ENCODE measurements at regions not wholly inside any gene's neighbourhood (a gene's known extent, or its start where the extent isn't known, plus 50 kb on each side); places are given as distances from the start of the nearest gene placed in this dataset.

DNA sequence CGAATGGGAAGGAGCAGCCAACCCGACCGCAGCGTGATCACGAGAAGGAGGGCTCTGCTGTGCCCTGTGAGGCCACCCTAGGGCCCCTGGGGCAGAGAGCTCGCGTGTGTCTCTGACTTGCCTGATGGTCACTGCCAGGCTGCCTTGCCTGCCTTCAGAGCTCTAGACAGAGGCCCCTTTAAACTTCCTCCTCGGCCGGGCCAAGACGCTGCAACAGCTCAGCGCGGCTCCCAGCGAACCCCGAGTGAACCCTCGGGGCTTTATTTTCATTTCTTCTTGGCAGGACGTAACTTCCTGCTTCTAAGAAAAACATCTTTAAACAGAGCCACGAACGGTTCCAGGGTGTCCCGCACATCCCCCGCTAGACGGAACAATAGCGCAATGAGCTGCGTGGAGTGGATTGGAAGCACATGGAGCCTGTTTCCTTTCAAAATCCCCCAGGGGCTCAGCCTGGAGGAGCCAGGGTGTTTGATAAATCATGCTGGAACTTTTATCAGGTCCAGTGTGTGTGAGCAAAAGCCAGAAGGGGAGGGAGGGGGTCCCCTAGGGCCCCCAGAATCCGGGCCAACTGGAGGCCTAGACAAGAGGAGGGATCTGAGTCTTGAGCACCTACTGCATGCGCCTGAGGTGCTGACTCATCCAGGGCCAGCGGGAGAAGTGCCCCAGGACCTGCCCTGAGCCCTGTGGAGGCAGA lies 134.1 kb upstream of the GDF10 start:
- intact Hi-C loops (cut with micrococcal nuclease), result loop anchor here (5.0 kb wide), 1 partner anchor 1491 kb away; no protein-coding TSS in a partner anchor

DNA sequence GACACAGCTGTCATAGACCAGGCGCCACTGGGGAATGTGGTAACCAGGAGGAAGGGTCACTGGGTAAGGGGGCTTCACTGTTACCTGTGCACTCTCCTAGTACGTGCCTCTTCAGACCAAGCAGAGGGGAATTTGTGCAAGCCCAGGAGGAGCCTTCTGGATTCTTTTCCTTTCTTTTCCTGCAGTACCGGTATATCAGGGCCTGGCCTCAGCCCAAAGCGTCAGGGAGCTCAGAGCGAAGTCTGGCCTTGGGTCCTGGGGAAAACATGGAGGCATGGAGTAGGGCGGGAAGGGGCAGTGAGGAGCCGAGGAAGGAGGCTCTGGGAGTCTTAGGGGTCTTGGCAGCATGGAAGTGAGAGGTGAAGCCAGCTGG lies 133.6 kb upstream of the GDF10 start:
- intact Hi-C loops (cut with micrococcal nuclease), result loop anchor here (5.0 kb wide), 1 partner anchor 1491 kb away; no protein-coding TSS in a partner anchor

DNA sequence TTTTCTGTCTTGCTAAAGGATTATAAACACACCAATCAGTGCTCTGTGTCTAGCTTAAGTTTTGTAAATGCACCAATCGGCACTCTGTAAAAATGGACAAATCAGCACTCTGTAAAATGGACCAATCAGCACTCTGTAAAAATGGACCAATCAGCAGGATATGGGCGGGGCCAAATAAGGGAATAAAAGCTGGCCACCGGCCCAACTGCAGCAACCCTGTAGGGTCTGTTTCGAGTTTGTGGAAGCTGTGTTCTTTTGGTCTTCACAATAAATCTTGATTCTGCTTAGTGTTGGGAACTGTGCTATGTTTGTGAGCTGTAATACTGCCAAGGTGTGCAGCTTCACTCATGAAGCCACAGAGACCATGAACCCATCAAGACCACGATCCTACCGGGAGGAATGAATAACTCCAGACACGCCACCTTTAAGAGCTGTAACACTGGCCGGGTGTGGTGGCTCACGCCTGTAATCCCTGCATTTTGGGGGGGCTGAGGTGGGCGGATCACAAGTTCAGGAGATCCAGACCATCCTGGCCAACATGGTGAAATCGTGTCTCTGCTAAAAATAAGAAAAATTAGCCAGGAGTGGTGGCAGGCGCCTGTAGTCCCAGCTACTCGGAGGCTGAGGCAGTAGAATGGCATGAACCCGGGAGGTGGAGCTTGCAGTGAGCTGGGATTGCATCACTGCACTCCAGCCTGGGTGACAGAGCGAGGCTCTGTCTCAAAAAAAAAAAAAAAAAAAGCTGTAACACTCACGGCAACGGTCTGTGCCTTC lies 133.0 kb upstream of the GDF10 start:
- intact Hi-C loops (cut with micrococcal nuclease), result loop anchor here (5.0 kb wide), 1 partner anchor 1490 kb away; no protein-coding TSS in a partner anchor

DNA sequence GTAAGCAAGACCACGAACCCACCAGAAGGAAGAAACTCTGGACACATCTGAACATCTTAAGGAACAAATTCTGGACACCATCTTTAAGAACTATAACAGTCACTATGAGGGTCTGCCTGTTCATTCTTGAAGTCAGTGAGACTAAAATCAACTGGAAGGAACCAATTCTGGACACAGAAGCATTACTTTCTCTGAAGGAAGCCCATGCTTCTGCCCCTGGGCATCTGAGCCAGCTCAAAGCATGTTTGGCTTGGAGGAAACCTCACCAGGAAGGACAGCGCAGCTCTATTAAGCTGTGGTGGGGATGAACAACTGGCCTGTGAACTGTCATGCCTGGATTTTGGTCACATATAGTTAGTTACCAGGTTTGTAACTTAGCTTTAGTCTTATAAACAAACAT lies 132.4 kb upstream of the GDF10 start:
- intact Hi-C loops (cut with micrococcal nuclease), result loop anchor here (5.0 kb wide), 1 partner anchor 1490 kb away; no protein-coding TSS in a partner anchor

DNA sequence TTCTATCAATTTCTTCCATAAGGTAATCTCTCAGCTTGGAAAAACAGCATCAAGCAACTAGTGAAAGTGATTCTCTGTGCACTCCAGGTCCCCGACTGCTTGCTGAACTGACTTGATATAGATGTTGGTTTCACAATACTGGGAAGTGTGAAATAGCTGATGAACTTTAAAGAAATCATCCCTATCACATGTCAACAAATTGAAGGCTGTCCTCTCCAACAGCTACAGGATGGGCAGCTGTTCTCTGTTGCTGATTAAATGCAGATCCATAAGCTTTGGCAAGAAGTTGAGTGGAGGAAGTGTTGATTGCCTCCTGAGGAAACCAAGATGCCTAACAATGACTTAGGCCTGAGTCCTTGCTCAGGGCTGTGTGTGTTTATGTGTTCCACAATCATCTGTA lies 130.4 kb upstream of the GDF10 start:
- intact Hi-C loops (cut with micrococcal nuclease), result loop anchor here (5.0 kb wide), 1 partner anchor 1488 kb away; no protein-coding TSS in a partner anchor

DNA sequence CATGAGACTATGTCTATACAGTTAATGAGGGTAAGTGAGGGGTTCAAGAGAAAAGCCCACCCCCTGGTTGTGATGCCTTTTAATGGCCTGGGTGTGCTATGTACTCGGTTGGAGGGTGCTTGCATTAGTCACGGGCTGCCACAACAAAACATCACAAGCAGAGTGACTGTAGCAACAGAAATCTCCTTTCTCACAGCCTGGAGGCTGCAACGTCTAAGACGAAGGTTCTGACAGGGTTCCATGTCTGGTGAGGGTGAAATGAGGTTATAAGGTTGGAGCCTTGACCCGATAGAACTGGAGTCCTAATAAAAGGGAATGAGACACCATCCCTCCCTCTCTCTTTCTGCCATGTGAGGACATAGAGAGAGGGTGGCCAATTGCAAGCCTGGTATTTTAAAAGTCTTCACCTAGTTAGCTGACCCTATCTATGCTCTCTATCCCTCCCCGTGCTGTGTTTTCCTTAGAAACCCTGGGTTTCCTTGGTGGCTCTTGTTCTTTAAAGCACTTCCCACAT lies 126.0 kb upstream of the GDF10 start:
- intact Hi-C loops (cut with micrococcal nuclease), result no loop called here

DNA sequence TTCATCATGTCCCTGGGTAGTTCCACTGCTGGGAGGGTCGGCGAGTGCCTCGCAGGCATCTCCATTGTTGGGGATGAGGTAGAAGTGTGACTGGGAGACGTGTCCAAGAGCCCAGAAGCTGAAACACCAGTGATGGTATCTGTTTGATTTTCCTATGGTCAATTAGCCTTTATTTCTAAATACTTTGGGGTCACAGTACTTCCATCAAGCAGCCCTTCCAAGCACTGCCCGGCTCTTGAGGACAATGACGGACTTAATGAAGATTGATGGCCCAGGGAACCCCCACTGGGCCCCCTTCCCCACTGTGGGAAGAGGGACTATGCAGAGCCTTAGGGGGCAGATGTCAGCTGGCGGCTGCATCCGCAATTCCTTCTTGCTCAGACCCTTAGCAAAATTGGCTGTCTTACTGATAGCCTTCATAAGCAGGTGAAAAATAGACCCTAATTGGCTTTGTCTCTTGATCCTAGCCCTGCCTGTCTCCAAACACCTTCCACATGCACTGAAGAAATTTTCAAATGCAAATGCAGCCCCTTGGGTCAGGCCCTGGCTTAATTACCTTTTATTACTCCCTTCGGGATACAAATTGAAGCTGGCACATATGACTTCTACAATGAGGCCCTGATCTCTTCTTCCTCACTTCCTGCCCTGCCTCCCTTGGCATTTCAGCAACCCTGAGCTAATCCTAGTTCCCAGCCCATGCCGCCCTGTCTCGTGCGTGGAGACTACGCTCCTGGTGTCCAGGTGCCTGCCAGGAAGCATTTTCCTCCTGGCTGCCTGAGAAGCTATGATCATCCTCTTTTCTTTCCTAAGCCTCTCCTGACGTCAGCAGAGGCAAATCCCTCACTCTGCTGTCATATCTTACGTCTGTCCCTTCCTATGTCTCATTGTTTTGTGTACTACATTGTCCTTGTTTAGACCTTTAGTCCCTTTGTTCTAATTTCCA lies 124.5 kb upstream of the GDF10 start:
- intact Hi-C loops (cut with micrococcal nuclease), result no loop called here

DNA sequence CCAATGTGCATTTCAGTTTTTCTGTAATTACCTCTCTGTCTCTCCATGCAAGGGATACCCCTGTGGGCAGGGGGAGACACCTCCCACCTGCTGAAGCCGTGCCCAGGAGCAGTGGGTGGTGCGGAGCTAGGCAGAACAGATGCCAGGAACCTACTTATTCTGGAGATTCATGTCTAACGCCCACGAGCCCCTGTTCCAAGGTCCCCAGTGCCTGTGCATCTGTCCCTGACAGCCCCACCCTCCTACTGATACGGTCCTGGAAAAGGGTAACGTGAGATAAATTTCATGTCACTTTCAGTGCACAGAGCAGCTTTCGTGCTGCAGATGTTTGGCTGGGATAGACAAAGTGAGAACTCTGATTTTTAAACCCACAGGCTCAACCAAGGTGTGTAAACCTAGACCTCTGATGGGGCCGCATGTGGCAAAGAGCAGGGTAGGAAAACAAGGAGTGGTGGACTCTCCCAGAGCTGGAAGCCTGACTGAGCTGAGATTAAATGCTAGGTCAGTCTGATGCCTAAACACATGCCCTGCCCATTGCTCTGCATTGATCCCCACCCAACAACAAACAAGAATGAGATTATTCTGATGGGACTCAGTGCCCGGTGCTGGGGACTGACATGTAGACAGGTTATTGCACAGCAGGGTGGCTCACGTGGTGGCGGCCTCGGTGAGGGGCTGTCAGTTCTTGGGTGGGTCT lies 123.6 kb upstream of the GDF10 start:
- intact Hi-C loops (cut with micrococcal nuclease), result no loop called here

DNA sequence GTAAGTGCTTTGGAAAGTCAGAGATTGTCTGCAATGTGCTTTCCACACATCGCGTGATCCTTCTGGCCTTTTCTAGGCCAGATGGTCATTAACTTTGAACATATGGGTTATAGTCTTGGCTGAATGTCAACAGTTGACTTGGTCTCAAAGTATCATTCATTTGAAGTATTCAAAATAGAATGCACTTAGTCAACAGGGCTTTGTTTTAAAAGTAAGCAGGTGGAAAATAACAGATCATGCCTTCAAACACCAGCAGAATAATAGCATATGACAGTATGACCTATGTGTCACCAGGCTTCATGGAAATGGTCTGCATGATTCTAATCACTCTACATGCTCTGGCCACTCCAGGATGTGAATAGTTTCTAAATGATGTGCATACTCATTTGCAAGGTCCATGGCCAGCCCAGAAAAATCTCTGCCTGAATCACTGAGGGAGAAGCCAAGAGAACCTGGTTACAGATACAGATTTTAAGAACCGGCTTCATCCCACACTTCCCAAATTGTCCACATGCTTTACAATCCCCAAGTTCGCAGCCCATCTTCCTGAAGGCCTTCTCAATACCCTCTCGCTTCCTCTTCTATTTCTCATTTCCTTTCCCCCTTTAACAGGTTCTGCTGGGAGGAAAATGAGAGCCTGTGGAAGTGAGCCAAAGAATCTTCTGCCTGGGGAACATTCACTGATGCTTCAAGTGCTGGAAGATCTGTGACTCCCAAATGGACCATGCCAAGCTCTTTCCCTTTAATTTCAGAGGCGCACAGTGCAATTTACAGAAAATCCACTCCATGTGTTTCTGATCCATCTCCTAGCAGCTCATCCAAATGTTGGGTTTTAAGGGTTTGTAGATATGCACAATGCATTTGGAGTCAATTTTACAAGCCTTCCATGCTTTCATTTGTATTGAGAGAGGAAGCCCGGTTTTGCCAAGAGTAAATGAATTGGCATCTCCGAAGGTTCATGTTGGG lies 122.8 kb upstream of the GDF10 start:
- intact Hi-C loops (cut with micrococcal nuclease), result no loop called here

DNA sequence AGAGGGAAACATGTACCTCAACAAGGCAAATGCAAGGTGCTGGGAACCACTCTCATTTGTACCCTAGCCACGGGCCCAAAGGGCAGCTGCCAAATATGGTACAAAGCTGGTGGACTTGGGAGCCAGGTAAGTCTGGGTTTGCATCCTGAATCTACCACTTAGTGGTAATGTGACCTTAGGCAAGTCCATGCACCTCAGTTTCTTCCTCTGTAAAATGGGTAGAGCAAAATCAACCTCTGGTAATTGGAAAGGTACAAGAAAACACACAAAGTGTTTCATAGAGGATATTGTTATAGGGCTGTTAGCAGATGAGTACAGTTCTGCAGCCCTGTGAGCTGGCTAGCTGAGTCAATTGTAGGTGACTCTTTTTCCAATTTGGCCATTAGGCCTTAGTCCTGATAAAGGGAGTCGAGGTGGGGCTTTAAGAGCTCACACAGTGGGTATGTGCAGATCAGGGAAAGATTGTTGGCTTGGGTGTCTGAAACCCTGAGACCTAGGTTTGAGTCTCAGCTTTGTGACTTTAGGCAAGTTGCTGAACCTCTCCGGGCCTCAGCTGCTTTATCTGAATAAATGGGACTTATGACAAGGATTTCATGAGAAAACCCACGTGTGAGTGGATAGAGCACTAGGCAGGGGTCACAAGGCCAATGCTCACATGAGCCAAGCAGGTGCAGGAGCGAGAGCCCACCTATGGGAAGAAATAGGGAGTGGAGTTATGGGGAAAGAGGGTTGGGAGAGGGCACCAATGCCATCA lies 121.3 kb upstream of the GDF10 start:
- intact Hi-C loops (cut with micrococcal nuclease), result no loop called here

DNA sequence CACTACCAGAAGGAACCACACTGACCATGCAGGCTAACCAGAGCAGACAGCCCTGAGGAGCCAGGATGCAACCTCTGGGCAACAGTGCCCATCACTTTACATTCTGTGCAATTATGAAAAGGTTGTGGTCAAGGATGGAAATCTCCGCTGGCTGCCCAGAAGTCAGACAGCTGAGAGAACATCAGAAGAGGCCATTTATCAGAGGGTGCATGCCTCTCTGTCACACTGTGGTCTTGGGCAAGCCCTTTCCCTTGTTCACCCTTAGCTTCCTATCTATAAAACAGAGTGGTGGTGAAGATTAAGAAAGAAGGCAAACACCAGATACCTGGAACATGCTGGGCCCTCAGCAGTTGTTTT lies 120.7 kb upstream of the GDF10 start:
- intact Hi-C loops (cut with micrococcal nuclease), result no loop called here

DNA sequence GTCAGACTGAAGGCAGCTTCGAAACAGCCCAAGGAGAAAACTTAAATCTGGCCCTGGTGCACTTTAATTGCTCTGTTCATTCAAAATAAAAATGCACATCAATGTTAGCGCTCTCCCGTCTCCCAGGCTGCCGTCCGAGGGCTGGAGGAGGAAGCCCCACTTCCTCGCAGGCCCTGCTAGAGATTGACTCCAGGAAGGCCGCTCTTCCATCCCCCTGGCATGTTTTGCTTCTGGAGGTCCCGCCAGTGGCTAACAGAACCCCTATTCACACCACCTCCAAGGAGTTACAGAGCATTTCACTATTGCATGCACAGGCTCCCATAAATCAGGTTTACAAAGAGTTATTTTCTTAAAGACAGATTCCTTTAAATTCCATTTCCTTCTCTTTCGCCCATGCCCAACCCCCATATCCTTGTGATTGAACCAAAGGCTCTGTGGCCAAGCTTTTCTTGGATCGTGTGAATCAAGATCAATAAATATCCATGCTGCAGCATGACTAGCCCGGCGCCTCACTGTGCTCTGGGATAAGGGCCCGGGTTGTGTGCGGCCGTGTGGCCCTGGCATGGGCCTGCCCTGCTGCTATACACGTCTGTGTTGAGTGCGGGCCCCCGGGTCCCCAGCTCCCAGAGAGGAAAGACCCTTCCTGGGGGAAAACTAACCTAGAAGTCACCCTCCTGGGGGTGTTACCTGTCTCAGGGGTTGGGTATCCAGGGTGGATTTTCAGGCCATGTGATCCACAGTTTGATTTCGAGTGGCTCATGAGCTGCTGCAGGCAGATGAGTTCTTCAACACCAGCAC lies 118.7 kb upstream of the GDF10 start:
- intact Hi-C loops (cut with micrococcal nuclease), result loop anchor here (1.0 kb wide), 2 partner anchors 76 to 130 kb away; no protein-coding TSS in a partner anchor

DNA sequence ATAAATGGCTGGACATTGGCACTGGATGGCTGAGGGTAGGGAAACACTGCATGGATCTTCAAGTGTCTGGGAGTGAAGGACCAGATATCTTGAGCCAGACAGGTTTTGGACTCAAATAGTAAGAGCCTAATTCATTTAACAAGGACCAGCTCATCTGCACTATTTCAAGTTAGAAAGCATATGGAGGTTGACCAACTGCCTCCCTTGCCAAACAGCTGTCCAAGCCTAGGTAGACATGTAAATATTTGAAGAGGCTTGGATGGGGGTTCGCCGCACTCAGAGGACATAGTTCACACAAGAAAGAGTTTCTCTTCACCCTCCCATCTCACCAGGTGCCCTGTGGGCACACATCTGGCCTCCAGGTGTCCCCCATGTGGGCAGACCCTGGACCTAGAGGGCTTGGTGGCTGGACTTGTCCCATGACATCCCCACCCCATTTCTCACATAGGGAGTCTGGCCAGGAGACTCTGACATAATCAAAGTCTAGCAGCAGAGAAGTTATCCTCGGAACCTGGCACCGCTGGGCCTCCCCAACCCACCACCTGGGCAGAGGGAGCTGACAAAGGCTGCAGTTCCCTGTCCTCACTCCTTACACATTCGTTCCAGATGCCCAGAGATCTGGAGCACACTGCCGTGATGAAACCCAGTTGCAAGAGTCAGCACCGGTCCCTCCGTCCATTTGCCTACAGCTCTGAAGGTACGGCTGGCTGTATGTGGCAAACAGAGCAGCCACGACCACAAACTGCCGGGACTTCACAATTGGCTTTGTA lies 116.9 kb upstream of the GDF10 start:
- intact Hi-C loops (cut with micrococcal nuclease), result no loop called here

DNA sequence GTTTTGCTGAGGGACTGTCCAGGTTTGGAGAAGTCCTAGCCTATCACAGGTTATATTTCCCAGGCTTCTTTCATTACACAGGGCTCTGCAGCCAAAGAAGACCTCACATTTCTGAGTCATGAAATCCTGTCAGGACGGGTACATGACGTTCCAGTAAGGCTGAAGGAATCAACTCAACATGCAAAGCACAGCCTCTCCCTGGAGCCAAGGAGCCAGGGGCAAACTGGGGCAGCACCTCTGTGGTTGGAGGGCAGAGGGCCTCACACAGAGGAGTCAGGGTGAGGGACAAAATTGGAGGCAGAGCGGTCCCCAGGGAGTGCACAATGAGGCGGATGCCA lies 116.3 kb upstream of the GDF10 start:
- intact Hi-C loops (cut with micrococcal nuclease), result no loop called here

DNA sequence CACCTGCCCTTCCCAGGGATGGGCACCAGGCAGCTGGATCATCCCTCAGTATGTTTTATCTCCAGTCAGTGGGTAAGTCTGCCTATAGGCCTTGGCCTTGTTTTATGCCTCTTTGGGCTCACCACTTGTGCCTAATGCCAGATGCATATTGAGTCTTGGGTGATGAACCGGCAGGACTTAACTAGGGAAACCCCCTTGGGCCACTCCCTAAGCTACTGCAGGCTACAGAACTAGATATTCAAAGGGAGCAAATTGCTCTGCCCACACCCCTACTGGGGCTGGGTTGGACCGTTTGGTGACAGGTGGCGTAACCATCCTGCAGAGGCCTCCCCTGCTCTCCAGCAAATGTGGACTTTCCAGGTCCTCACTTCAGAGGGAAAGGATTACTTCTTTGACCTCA lies 115.7 kb upstream of the GDF10 start:
- intact Hi-C loops (cut with micrococcal nuclease), result no loop called here

DNA sequence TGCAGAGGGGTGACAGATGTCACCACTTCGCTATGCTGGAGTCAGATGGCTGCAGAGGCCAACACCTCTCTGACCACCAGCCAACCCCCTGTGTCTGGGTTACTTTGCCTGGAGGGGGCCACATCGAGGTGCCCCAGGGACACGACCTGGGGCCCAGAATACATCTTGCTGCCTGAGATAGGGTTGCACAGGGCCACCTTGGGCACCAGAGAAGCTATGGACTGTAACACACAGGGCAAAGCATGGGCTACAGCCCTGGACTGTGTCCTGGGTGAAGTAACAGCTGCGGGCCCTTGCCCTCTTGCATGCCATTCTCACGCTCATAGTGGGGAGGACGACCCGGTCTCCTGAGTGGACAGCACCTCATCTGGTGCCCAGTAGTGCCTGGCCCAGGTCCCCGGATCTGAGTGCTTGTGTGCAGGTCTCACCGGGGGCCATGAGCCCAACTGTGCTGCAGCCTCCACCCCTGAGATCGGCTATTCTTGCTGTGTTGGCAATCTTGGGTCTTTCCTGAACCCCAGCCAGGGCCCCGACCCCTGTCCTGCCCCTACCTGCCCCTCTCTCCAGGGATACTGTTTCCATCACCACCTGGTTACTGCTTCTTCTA lies 115.2 kb upstream of the GDF10 start:
- intact Hi-C loops (cut with micrococcal nuclease), result no loop called here

DNA sequence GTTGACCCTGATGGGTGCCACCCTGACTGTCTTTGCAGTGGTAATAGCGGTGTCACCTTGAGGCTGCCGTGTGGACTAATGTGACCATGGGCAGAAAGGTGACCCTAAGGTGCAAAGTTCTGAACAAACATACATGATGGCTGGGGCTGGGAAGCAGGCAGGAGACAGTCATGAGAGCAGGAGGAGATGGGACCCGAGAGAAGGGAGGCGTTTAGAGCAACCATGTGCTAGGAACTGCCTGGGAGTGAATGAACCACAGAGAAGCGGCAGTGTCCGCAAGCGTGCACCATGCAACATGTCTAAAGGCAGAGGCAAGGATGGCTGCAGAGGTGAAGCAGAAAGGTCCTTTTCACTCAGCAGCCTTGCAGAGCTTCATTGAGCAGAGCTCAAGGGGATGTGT lies 113.1 kb upstream of the GDF10 start:
- intact Hi-C loops (cut with micrococcal nuclease), result no loop called here
